GM23338 (cell line): ENCODE measurements at regions not wholly inside any gene's neighbourhood (a gene's known extent, or its start where the extent isn't known, plus 50 kb on each side); places are given as distances from the start of the nearest gene placed in this dataset.

ENCODE experiments used
- ATAC-seq: fragments of 200-7000 bp; cut with Tn5 transposase; 3 replicates; pipeline ENCODE4 v1.9.1; 2020
- DNase-seq: peaks from one replicate; pipeline ENCODE4 v3.0.0-alpha.2; 2015; ENCODE audit warnings: low spot score
- H2AFZ ChIP-seq: fragments of 200-600 bp; sonication (generic); 2 replicates; pipeline ENCODE4 v1.8.0; 2016; ENCODE audit warnings: antibody characterized with exemption, mild to moderate bottlenecking, moderate library complexity
- H3F3A ChIP-seq: fragments of 200-600 bp; sonication (generic); replicated peaks from 2 replicates; pipeline ENCODE4 v1.8.0; 2017; ENCODE audit warnings: antibody characterized with exemption, mixed run types, low read depth
- H3K27ac ChIP-seq: fragments of 200-600 bp; sonication (generic); 2 replicates; pipeline ENCODE4 v1.6.1; 2016; ENCODE audit warnings: low read depth
- H3K27me3 ChIP-seq: fragments of 200-600 bp; sonication (generic); 2 replicates; pipeline ENCODE4 v1.8.0; 2016; ENCODE audit warnings: mild to moderate bottlenecking, mixed run types, moderate library complexity; ENCODE audit not compliant: insufficient read depth
- H3K36me3 ChIP-seq: fragments of 200-600 bp; sonication (generic); 2 replicates; pipeline ENCODE4 v1.8.0; 2016; ENCODE audit warnings: mild to moderate bottlenecking; ENCODE audit not compliant: insufficient read depth
- H3K4me1 ChIP-seq: fragments of 200-600 bp; sonication (generic); 2 replicates; pipeline ENCODE4 v1.8.0; 2016; ENCODE audit warnings: mild to moderate bottlenecking, moderate library complexity; ENCODE audit not compliant: insufficient read depth
- H3K4me2 ChIP-seq: fragments of 200-600 bp; sonication (generic); 2 replicates; pipeline ENCODE4 v1.7.1; 2017; ENCODE audit warnings: mixed run types
- H3K4me3 ChIP-seq: fragments of 200-600 bp; sonication (generic); 2 replicates; pipeline ENCODE4 v1.6.1; 2016; ENCODE audit warnings: mixed run types
- H3K79me2 ChIP-seq: fragments of 200-600 bp; sonication (generic); replicated peaks from 2 replicates; pipeline ENCODE4 v1.8.0; 2017; ENCODE audit warnings: mild to moderate bottlenecking; ENCODE audit not compliant: insufficient read depth
- H3K9me2 ChIP-seq: fragments of 200-600 bp; sonication (generic); 2 replicates; pipeline ENCODE4 v1.8.0; 2017; ENCODE audit not compliant: insufficient read depth
- H4K20me1 ChIP-seq: fragments of 200-600 bp; sonication (generic); replicated peaks from 2 replicates; pipeline ENCODE4 v1.8.0; 2017; ENCODE audit warnings: mild to moderate bottlenecking; ENCODE audit not compliant: insufficient read depth
- H3K27ac Mint-ChIP-seq: 2 replicates; pipeline ENCODE4 v1.8.0; 2020; ENCODE audit warnings: inconsistent platforms, mild to moderate bottlenecking, moderate library complexity, mixed read lengths
- H3K27me3 Mint-ChIP-seq: 3 replicates; pipeline ENCODE4 v1.8.0; 2022; ENCODE audit warnings: low read depth, mild to moderate bottlenecking, moderate library complexity, mixed read lengths, inconsistent platforms; ENCODE audit not compliant: insufficient read depth, poor library complexity
- H3K36me3 Mint-ChIP-seq: 3 replicates; pipeline ENCODE4 v1.8.0; 2021; ENCODE audit warnings: low read depth, mild to moderate bottlenecking, inconsistent platforms, moderate library complexity, mixed read lengths
- H3K4me1 Mint-ChIP-seq: 3 replicates; pipeline ENCODE4 v1.8.0; 2020; ENCODE audit warnings: mild to moderate bottlenecking, inconsistent platforms, mixed read lengths
- H3K4me3 Mint-ChIP-seq: 3 replicates; pipeline ENCODE4 v1.8.0; 2021; ENCODE audit warnings: moderate library complexity, mild to moderate bottlenecking, inconsistent platforms, mixed read lengths
- H3K9me3 Mint-ChIP-seq: 3 replicates; pipeline ENCODE4 v1.8.0; 2020; ENCODE audit warnings: moderate library complexity, mild to moderate bottlenecking, inconsistent platforms, mixed read lengths
- CTCF ChIP-seq, 2 experiments: fragments of 200-600 bp in 1 of 2; sonication (generic) in 1 of 2; conservative IDR thresholded peaks; 2 replicates each; pipeline versions ENCODE4 v1.5.1 to v1.6.1; 2016 to 2017; ENCODE audit warnings: antibody characterized with exemption in 2 of 2, low read depth in 2 of 2, mild to moderate bottlenecking in 2 of 2, moderate library complexity in 1 of 2
- ETS1 ChIP-seq: IDR thresholded peaks from 2 replicates; pipeline ENCODE4 v1.6.1; 2016; ENCODE audit warnings: antibody characterized with exemption
- EZH2phosphoT487 ChIP-seq: fragments of 200-600 bp; sonication (generic); IDR thresholded peaks from one replicate; pipeline ENCODE4 v1.8.1; 2018; ENCODE audit warnings: antibody characterized with exemption; ENCODE audit not compliant: unreplicated experiment
- NANOG ChIP-seq: IDR thresholded peaks from 2 replicates; pipeline ENCODE4 v1.6.1; 2016; ENCODE audit warnings: antibody characterized with exemption, borderline replicate concordance
- POLR2AphosphoS5 ChIP-seq: IDR thresholded peaks from 2 replicates; pipeline ENCODE4 v1.6.1; 2016; ENCODE audit warnings: antibody characterized with exemption, low read depth
- STAT1 ChIP-seq: IDR thresholded peaks from one replicate; pipeline ENCODE4 v1.6.1; 2016; ENCODE audit warnings: antibody characterized with exemption; ENCODE audit not compliant: unreplicated experiment
- TF ChIP-seq, protein P1 (sequence below): IDR thresholded peaks from one replicate; pipeline ENCODE4 v1.6.1; 2018; ENCODE audit warnings: antibody characterized with exemption; ENCODE audit not compliant: unreplicated experiment

DNA sequence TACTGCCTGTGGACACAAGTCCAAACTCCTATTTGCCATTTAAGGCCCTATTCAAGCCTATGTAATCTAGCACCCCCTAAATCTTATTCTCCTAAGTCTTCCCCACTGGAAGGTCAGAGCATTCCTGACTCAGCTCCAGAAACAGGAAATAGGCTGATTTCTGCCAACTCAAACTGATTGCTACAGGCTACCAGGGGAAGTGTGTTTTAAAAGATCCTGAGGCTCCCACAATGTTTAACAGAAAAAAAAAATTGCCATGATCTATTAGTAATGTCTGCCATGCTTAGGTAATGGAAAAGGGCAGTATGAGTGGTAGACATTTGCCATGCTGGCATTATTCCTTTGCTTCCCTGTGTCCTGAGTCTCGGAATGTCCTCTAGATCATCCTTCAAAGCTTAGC, 65.8 kb upstream of the BRINP1 start:
- Histone ChIP-seq H3K27ac (no peak overlapping the region), H3K79me2 (no peaks in the 10 kb centered on the region), H3K4me1 (peaks cover 1% of the 10 kb centered on the region; the same call in 1 of the 2 replicates), H3F3A (no peaks in the 10 kb centered on the region), H3K9me2 (no peaks in the 10 kb centered on the region; the same call in 1 of the 2 replicates), H3K27me3 (no peaks in the 10 kb centered on the region), H4K20me1 (no peaks in the 10 kb centered on the region), H2AFZ (no peak overlapping the region), H3K4me2 (no peak overlapping the region), H3K36me3 (no peaks in the 10 kb centered on the region), H3K4me3 (no peak overlapping the region)
- no peak for TF ChIP-seq NANOG
- TF ChIP-seq CTCF (conservative IDR thresholded peaks at IDR 0.05; ENCODE audit: low read depth in 2 of 2), result no peak
- no peak for TF ChIP-seq EZH2phosphoT487
- Mint-ChIP-seq H3K27ac (no peak overlapping the region), H3K4me3 (no peak overlapping the region), H3K4me1 (peaks cover 23% of the 10 kb centered on the region), H3K27me3 (peaks cover 5% of the 10 kb centered on the region), H3K36me3 (no peaks in the 10 kb centered on the region), H3K9me3 (no peaks in the 10 kb centered on the region; the same call in 2 of the 3 replicates)
- ATAC-seq, result no peak
- DNase-seq, result no peak

GRCh38 chr9:119432428-119432827, 63.2 kb upstream of the BRINP1 start:
- Histone ChIP-seq H3K4me2 (no peak overlapping the region), H3K79me2 (no peaks in the 10 kb centered on the region), H4K20me1 (no peaks in the 10 kb centered on the region), H3K36me3 (no peaks in the 10 kb centered on the region), H3K4me3 (no peak overlapping the region), H3K27ac (no peak overlapping the region), H3K9me2 (no peaks in the 10 kb centered on the region; the same call in 1 of the 2 replicates), H3K4me1 (no peaks in the 10 kb centered on the region), H3F3A (no peaks in the 10 kb centered on the region), H2AFZ (no peak overlapping the region), H3K27me3 (no peaks in the 10 kb centered on the region)
- H3K27me3 Mint-ChIP-seq, result peaks cover 2% of the 10 kb centered on the region
- no peak overlapping the region for H3K27ac Mint-ChIP-seq
- H3K4me3 Mint-ChIP-seq, result no peak overlapping the region
- H3K36me3 Mint-ChIP-seq, result no peaks in the 10 kb centered on the region
- H3K9me3 Mint-ChIP-seq, result no peaks in the 10 kb centered on the region; the same call in 2 of the 3 replicates
- DNase-seq (no peak), ATAC-seq (no peak)
- H3K4me1 Mint-ChIP-seq, result peaks cover 13% of the 10 kb centered on the region; the same call in 2 of the 3 replicates
- TF ChIP-seq POLR2AphosphoS5 (no peak), NANOG (no peak), CTCF (conservative IDR thresholded peaks at IDR 0.05; ENCODE audit: low read depth in 2 of 2) (no peak), ETS1 (no peak), STAT1 (no peak)
- TF ChIP-seq, protein P1, sequence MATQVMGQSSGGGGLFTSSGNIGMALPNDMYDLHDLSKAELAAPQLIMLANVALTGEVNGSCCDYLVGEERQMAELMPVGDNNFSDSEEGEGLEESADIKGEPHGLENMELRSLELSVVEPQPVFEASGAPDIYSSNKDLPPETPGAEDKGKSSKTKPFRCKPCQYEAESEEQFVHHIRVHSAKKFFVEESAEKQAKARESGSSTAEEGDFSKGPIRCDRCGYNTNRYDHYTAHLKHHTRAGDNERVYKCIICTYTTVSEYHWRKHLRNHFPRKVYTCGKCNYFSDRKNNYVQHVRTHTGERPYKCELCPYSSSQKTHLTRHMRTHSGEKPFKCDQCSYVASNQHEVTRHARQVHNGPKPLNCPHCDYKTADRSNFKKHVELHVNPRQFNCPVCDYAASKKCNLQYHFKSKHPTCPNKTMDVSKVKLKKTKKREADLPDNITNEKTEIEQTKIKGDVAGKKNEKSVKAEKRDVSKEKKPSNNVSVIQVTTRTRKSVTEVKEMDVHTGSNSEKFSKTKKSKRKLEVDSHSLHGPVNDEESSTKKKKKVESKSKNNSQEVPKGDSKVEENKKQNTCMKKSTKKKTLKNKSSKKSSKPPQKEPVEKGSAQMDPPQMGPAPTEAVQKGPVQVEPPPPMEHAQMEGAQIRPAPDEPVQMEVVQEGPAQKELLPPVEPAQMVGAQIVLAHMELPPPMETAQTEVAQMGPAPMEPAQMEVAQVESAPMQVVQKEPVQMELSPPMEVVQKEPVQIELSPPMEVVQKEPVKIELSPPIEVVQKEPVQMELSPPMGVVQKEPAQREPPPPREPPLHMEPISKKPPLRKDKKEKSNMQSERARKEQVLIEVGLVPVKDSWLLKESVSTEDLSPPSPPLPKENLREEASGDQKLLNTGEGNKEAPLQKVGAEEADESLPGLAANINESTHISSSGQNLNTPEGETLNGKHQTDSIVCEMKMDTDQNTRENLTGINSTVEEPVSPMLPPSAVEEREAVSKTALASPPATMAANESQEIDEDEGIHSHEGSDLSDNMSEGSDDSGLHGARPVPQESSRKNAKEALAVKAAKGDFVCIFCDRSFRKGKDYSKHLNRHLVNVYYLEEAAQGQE, result no peak
